GM12873 (cell line): ENCODE measurements at regions not wholly inside any gene's neighbourhood (a gene's known extent, or its start where the extent isn't known, plus 50 kb on each side); places are given as distances from the start of the nearest gene placed in this dataset.

ENCODE experiments used
- TF ChIP-seq, protein P1 (sequence below): IDR thresholded peaks from 2 replicates; pipeline ENCODE4 v1.5.1; 2012; ENCODE audit warnings: low read depth, mild to moderate bottlenecking, moderate library complexity, low read length, control low read depth; ENCODE audit not compliant: insufficient read depth; ENCODE audit errors: missing control alignments

DNA sequence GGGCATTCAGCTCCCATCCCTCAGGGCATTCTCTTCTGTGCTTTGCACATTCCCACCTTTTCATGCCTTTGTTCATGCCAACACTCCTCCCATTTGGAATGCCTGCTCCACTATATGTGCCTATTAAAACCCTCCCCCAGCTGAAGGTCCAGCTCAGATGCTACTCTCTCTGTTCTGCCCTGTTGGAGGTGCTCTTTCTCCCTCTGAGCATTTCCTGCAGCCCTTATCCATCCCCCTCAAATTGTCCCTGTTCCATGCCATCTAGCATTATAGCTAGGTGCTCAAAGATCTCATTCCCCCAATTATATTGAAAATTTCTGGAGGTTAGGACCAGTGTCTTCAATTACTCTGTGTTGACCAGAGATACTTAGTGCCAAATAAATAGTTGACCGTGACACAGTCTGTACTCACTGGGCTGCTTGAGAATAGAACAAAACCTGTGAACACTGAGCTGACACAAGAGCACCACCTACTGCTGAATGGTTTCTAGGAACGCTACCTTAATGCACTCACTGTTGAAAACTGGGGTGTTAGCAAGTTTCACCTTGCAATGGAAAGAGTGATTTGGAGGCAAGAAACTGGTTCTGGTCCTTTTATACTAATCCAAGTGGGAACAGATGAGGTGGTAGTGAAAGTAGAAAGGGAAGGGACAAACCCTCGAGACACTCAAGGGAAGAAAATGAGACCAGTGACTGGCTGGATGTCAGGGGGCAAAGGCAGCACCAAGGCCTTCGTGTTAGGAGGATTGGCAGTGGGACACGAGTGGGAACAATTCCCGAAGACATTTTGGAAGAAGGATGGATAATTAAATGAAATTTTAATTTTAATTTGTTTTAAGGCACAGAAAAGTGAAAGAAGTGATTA is 289.8 kb upstream of the ROPN1 start:
- TF ChIP-seq, protein P1, sequence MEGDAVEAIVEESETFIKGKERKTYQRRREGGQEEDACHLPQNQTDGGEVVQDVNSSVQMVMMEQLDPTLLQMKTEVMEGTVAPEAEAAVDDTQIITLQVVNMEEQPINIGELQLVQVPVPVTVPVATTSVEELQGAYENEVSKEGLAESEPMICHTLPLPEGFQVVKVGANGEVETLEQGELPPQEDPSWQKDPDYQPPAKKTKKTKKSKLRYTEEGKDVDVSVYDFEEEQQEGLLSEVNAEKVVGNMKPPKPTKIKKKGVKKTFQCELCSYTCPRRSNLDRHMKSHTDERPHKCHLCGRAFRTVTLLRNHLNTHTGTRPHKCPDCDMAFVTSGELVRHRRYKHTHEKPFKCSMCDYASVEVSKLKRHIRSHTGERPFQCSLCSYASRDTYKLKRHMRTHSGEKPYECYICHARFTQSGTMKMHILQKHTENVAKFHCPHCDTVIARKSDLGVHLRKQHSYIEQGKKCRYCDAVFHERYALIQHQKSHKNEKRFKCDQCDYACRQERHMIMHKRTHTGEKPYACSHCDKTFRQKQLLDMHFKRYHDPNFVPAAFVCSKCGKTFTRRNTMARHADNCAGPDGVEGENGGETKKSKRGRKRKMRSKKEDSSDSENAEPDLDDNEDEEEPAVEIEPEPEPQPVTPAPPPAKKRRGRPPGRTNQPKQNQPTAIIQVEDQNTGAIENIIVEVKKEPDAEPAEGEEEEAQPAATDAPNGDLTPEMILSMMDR: peak; percentile 53

GRCh38 chr3:124282751-124283651 is 291.1 kb upstream of the ROPN1 start:
- TF ChIP-seq, protein P1: no peak

GRCh38 chr3:124283652-124284023 is 291.7 kb upstream of the ROPN1 start:
- TF ChIP-seq, protein P1: no peak

- TF ChIP-seq, protein P1: no peak
Observed at GRCh38 chr3:124288996-124289395, 297.1 kb upstream of the ROPN1 start.

- TF ChIP-seq, protein P1: no peak
Observed at GRCh38 chr3:124291008-124291407, 299.1 kb upstream of the ROPN1 start.

- TF ChIP-seq, protein P1: no peak
Observed at GRCh38 chr3:124292329-124292728, 300.4 kb upstream of the ROPN1 start.

DNA sequence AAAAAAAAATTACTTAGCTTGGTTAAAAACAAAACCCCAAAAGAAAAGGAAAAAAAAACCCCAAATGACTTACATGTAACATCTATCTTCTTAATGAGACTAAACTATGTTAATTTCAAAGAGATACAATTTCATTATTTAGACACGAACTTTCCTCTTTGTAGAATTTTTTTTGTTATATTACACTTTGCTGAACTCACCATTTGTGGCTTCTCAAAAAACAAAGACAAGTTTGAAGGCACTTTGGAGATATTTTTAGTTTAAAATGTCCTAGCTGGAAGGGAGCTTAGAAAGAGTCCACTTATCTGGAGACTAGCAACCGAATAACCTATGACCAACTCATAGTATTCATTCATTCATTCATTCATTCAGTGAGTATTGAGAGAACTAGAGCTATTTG is 301.7 kb upstream of the ROPN1 start:
- TF ChIP-seq, protein P1: no peak
